Activated naive CD8-positive, alpha-beta T cell (primary cell): ENCODE measurements at regions not wholly inside any gene's neighbourhood (a gene's known extent, or its start where the extent isn't known, plus 50 kb on each side); places are given as distances from the start of the nearest gene placed in this dataset.

Experiments
- H3K27ac Mint-ChIP-seq: one replicate; pipeline ENCODE4 v1.8.0; 2021; ENCODE audit warnings: mixed read lengths
- H3K27me3 Mint-ChIP-seq: one replicate; pipeline ENCODE4 v1.8.0; 2021; ENCODE audit warnings: mixed read lengths
- H3K36me3 Mint-ChIP-seq: one replicate; pipeline ENCODE4 v1.8.0; 2021; ENCODE audit warnings: mixed read lengths
- H3K4me1 Mint-ChIP-seq: one replicate; pipeline ENCODE4 v1.8.0; 2021; ENCODE audit warnings: low read depth, mixed read lengths
- H3K4me3 Mint-ChIP-seq: one replicate; pipeline ENCODE4 v1.8.0; 2021; ENCODE audit warnings: mild to moderate bottlenecking, mixed read lengths
- H3K9me3 Mint-ChIP-seq: one replicate; pipeline ENCODE4 v1.8.0; 2021; ENCODE audit warnings: low read depth, mixed read lengths

DNA sequence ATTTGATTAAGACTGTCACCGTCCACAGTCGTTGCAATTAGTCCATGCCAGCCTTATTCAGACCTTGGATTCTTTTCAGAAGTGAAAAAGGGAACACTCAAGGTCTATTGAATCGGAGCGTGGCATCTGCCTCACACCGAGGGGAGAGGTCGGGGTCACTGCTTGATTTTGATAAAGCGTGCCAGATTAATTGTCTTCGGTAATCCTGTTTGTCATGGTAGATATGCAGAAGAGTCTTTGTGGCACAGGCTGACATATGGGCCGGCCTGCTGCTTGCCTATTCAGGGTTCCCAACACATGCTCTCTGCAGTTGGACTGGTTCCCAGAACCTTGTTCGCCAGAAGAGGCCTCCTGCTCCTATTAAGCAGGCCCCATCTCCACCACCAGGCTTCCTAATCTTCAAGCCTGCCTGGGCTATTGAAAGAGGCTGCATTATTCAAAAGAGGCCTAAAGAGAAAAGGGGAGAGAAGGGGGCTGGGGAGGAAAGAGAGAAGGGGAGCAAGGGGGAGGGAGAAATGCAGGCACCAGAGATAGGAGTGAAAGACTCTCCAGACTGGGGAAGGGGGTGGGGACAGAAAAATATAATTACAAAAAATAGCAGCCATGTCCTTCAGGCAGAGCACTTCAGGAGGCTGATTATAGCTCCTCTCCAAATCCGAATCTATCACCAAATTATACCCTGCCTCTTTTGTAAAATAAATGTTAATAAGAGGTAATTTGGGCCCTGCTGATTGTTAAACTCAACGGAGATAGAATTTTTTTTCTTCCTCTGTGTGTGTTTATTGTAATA lies 611.3 kb downstream of the HDGFL1 start:
- Mint-ChIP-seq H3K4me3 (no peak overlapping the region), H3K27ac (no peak overlapping the region), H3K36me3 (no peaks in the 10 kb centered on the region), H3K4me1 (no peaks in the 10 kb centered on the region), H3K27me3 (no peaks in the 10 kb centered on the region), H3K9me3 (no peaks in the 10 kb centered on the region)

DNA sequence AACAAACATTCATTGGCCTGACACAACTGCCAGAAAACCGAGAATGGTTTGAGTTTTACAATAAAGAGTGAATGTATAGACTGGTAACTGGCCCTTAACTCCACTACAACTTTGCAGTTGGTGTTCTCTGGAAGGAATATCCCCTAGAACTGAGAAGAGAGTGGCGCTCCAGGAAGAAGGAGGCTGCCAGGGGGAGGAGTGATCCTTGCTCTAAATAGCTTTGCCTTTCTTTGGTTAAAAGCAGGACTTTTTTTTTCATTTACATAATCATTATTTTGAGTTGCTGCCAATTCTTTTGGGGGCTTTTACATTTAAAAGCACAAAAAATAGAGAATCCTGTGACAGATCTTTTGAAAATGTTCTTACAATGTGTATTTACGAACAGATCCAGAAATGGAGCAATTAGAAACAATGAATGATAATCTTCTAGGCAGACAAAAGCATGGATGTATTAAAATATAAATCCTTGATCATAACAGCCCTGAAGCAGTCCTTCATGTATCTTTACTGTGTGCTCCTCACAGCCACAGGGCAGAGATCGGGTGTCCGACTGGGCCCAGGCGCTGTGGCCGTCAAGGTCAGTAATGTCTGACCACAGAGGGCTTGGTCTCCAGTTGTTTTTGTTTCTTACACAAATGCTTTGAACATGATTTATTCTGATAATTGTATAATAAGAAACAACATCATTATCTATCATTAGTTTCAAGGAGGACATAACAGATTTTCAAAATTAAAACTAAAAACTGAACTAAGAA lies 612.2 kb downstream of the HDGFL1 start:
- Mint-ChIP-seq H3K4me3 (no peak overlapping the region), H3K36me3 (no peaks in the 10 kb centered on the region), H3K4me1 (no peaks in the 10 kb centered on the region), H3K27ac (no peak overlapping the region), H3K9me3 (no peaks in the 10 kb centered on the region), H3K27me3 (no peaks in the 10 kb centered on the region)

DNA sequence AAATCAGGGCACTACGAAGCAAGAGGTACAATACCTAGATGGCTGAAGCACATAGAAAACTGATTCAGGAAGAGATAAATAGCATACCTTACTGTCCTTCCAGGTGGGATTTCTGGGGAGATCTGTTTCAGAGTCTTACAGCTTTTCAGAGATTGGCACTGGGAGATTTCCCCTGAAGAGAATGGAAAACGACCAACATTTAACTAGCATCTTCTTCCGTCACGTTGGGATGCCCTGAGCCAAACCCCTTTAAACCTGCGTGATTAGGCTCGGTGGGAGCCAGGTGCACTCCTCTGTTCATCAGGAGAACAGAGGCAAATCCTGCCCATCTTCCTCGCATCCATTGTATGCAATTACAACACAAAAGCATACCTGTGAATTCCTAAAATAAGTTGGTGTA lies 614.5 kb downstream of the HDGFL1 start:
- no peaks in the 10 kb centered on the region for H3K4me1 Mint-ChIP-seq
- H3K27ac Mint-ChIP-seq, result no peak overlapping the region
- no peaks in the 10 kb centered on the region for H3K27me3 Mint-ChIP-seq
- H3K36me3 Mint-ChIP-seq, result no peaks in the 10 kb centered on the region
- H3K9me3 Mint-ChIP-seq, result no peaks in the 10 kb centered on the region
- no peak overlapping the region for H3K4me3 Mint-ChIP-seq

DNA sequence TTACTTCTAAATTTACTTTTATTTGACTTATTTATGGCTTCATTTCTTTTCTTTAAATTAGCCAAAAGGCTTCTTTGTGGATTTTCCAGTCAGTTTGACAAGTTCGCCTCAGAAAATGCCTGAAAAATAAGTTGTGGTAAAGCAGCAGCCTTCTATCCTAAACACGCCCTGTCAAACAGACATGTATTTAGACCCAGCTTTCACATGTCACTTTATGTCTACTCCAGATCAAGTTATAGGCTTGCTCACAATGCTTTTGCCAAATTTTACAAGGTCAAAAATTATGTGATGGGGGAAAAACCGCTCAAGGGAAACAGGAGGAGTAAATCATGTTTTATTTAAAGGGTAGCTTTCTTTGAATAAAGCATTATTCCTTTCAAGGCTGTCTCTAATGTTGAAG lies 615.0 kb downstream of the HDGFL1 start:
- Mint-ChIP-seq H3K36me3 (no peaks in the 10 kb centered on the region), H3K27ac (no peak overlapping the region), H3K4me1 (no peaks in the 10 kb centered on the region), H3K9me3 (no peaks in the 10 kb centered on the region), H3K4me3 (no peak overlapping the region), H3K27me3 (no peaks in the 10 kb centered on the region)

DNA sequence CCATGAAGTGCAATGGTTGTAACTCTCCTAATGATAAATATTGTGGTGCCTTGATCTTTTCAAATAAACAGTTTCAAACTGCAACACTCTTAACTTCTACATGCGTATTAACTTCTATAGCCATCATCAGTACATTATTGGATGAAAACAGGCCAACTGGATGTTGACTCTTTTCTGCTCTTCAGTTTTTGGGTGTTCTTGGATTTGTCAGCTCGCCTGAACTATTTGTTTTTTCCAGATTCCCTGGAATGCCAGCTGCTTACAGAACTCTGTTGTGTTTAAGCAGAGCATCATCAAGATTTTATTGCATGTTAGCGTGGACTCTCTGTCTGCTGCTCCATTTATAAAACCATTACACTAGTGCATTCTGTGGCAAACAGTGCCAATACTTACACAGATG lies 626.1 kb downstream of the HDGFL1 start:
- peaks cover 6% of the 10 kb centered on the region for H3K9me3 Mint-ChIP-seq
- no peaks in the 10 kb centered on the region for H3K36me3 Mint-ChIP-seq
- H3K4me3 Mint-ChIP-seq, result no peak overlapping the region
- no peak overlapping the region for H3K27ac Mint-ChIP-seq
- H3K4me1 Mint-ChIP-seq, result no peaks in the 10 kb centered on the region
- no peaks in the 10 kb centered on the region for H3K27me3 Mint-ChIP-seq

DNA sequence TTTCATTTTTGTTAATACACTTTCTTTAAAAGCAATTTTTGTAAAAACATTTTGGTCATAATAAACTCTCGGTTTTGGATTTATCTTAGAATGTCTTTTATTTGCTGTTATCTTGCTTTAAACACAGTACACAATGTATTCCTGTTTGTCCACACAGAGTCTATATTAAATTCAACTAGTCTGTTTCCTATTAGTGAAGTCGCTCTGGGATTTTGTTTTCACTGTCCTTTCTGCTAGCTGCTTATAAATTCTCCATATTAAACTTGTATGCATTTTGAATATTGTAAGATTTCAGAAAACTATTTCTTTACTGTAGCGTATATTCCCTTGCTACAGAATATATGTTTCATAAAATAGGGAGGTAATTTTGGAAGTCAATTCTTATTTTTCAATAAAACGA lies 630.2 kb downstream of the HDGFL1 start:
- no peaks in the 10 kb centered on the region for H3K4me1 Mint-ChIP-seq
- peaks cover 3% of the 10 kb centered on the region for H3K9me3 Mint-ChIP-seq
- H3K4me3 Mint-ChIP-seq, result no peak overlapping the region
- H3K27ac Mint-ChIP-seq, result no peak overlapping the region
- no peaks in the 10 kb centered on the region for H3K36me3 Mint-ChIP-seq
- H3K27me3 Mint-ChIP-seq, result no peaks in the 10 kb centered on the region

DNA sequence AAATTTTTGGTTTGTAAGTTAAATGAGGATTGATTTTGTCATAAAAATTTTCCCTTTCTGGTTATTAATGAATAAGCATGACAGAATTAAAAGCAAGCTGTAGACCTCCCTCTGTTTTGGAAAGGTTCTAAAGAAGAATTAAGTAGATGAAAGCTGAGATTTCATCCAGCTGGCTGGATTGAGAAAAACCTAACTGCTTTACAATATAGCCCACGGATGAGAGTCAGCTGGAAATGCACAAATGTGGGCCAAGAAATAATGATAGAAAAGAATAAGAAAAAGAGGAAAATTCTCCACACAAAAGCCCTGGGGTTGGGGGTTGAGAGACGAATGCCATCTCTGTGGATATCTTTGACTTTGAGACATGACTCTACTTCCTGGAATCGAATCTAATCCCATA lies 631.6 kb downstream of the HDGFL1 start:
- H3K27ac Mint-ChIP-seq, result no peak overlapping the region
- no peaks in the 10 kb centered on the region for H3K27me3 Mint-ChIP-seq
- no peak overlapping the region for H3K4me3 Mint-ChIP-seq
- H3K36me3 Mint-ChIP-seq, result no peaks in the 10 kb centered on the region
- peaks cover 4% of the 10 kb centered on the region for H3K9me3 Mint-ChIP-seq
- H3K4me1 Mint-ChIP-seq, result no peaks in the 10 kb centered on the region

DNA sequence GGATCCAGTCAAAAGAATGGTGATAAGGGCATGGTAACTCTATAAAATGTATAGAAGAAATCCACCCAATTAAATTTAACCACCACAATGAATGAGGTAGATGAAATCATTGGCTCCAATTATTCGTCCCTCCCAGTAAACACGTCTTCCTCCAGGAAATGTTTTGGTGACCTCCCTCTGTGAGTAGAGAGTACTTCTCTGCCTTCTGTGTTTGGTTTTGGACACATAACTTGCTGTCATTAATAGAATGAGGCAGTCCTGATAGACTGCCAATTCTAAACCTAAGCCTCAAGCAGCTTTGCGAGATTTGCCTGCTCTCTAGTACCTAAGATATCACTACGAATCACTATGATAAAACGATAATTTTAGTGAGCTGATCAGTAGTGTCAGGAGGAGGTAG lies 632.8 kb downstream of the HDGFL1 start:
- Mint-ChIP-seq H3K36me3 (no peaks in the 10 kb centered on the region), H3K27ac (no peak overlapping the region), H3K9me3 (peaks cover 9% of the 10 kb centered on the region), H3K4me1 (no peaks in the 10 kb centered on the region), H3K27me3 (no peaks in the 10 kb centered on the region), H3K4me3 (no peak overlapping the region)

DNA sequence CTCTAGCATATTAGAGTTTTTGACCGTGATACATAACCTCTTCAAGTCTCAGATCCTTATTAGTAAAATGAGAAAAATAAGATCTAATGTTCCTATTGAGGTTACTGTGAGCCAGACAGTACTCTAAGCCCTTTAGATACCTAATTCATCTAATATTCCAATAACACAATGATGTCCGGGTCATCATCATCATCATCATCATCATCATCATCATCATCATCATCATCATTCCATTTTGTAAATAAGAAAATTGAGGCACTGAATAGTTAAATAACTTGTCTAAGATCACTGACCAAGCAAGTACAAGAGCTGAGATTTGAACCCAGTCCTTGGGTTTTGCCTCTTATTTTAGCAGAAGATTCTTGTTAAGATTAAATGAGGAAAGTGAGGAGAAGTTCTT lies 643.0 kb downstream of the HDGFL1 start:
- Mint-ChIP-seq H3K4me1 (no peaks in the 10 kb centered on the region), H3K36me3 (no peaks in the 10 kb centered on the region), H3K9me3 (peaks cover 23% of the 10 kb centered on the region), H3K27ac (no peak overlapping the region), H3K4me3 (no peak overlapping the region), H3K27me3 (no peaks in the 10 kb centered on the region)

DNA sequence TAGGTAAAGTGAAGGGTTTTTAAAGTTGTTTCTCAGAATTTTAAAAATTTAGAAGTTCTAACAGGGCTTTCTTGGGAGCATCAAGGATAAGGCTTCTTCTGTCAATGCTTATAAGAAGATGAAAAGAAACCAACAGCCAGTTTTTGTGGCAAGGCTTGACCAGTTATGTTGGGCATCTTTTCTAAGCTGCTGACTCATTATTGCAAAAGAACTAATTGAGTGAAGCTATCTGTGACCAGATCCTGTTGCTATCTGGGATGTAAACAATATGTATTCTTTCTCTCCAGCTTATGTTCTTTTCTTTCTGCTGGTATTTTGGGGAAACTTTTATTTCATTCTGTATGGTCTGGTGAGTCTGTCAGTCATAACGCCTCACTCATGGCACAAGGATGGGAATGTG lies 643.8 kb downstream of the HDGFL1 start:
- Mint-ChIP-seq H3K27ac (no peak overlapping the region), H3K9me3 (peaks cover 16% of the 10 kb centered on the region), H3K4me1 (no peaks in the 10 kb centered on the region), H3K36me3 (no peaks in the 10 kb centered on the region), H3K4me3 (no peak overlapping the region), H3K27me3 (no peaks in the 10 kb centered on the region)

DNA sequence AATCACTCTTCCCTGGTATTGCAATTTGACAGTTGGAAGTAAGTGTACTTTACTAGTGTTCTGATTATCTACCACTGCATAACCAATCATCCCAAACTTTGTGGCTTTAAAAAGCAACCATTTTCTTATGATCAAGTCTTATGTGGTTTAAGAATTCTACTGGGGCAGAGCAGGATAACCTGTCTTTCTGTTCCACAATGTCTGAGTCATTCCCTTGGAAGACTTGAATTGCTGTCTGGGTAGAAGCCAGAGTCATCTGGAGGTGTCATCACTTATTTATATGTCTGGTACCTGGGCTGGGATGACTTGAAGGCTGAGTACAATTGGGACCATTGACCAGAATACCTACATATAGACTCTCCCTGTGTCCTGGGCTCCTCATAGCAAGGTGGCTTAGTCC lies 644.3 kb downstream of the HDGFL1 start:
- no peaks in the 10 kb centered on the region for H3K36me3 Mint-ChIP-seq
- no peaks in the 10 kb centered on the region for H3K4me1 Mint-ChIP-seq
- no peak overlapping the region for H3K4me3 Mint-ChIP-seq
- peaks cover 12% of the 10 kb centered on the region for H3K9me3 Mint-ChIP-seq
- H3K27ac Mint-ChIP-seq, result no peak overlapping the region
- H3K27me3 Mint-ChIP-seq, result no peaks in the 10 kb centered on the region

DNA sequence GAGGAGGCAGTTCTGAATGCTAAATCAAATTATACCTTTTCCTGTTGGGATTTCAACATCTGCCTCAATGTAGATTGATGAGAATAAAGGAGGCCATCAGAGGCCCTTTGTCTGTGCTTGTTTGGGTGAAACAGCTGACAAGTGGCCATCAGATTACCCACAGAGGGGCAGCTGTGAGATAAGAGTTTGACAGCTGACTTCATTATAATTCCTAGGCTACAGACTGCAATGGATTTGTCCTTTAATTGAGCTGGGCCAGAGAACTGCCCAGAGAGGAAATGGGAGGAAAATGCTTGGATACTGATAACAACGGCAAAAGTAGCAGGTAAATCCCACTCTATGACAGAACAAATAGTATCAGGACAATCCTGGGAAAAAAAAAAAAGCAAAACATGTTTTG lies 649.4 kb downstream of the HDGFL1 start:
- H3K9me3 Mint-ChIP-seq, result peaks cover under 1% of the 10 kb centered on the region
- no peak overlapping the region for H3K27ac Mint-ChIP-seq
- no peaks in the 10 kb centered on the region for H3K4me1 Mint-ChIP-seq
- H3K4me3 Mint-ChIP-seq, result no peak overlapping the region
- H3K36me3 Mint-ChIP-seq, result no peaks in the 10 kb centered on the region
- H3K27me3 Mint-ChIP-seq, result no peaks in the 10 kb centered on the region

DNA sequence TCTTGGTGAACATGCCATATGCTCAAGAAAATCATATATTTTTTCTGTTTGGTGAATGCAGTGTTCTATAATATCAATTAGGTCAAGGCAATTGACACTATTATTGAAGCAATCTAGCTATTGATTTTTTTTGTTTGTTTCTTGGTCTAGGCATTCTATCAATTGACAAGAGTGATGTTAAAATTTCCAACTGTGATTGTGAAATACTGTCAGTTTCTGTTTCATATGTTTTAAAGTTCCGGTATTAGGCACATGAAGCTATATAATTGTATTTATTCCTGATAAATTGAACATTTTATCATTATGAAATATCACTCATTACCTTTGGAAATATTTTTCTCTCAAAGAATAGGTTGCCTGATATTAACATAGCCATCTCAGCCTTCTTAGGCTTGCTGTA lies 653.4 kb downstream of the HDGFL1 start:
- Mint-ChIP-seq H3K27ac (no peak overlapping the region), H3K4me1 (no peaks in the 10 kb centered on the region), H3K4me3 (no peak overlapping the region), H3K27me3 (no peaks in the 10 kb centered on the region), H3K9me3 (peaks cover 15% of the 10 kb centered on the region), H3K36me3 (no peaks in the 10 kb centered on the region)

DNA sequence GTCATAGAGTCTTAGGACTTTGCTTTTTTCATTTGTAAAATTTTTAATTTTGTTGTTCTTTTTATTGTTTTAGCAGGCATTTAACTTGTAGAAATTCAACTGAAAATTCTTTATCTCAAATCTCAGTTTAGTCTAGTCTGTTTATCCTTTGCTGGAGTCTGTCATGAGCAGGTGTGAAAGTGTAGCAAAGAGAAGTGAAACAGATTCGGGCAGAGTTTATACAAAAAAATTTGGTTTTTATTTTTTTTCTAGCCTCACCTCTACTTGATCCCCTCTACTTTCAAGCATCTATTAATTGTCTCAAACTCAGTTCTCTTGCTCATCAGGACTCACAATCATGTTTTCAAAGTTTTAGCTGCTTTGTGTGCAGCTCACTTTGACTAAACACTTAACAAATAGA lies 655.2 kb downstream of the HDGFL1 start:
- Mint-ChIP-seq H3K27ac (no peak overlapping the region), H3K9me3 (peaks cover 16% of the 10 kb centered on the region), H3K27me3 (no peaks in the 10 kb centered on the region), H3K4me3 (no peak overlapping the region), H3K4me1 (no peaks in the 10 kb centered on the region), H3K36me3 (no peaks in the 10 kb centered on the region)

DNA sequence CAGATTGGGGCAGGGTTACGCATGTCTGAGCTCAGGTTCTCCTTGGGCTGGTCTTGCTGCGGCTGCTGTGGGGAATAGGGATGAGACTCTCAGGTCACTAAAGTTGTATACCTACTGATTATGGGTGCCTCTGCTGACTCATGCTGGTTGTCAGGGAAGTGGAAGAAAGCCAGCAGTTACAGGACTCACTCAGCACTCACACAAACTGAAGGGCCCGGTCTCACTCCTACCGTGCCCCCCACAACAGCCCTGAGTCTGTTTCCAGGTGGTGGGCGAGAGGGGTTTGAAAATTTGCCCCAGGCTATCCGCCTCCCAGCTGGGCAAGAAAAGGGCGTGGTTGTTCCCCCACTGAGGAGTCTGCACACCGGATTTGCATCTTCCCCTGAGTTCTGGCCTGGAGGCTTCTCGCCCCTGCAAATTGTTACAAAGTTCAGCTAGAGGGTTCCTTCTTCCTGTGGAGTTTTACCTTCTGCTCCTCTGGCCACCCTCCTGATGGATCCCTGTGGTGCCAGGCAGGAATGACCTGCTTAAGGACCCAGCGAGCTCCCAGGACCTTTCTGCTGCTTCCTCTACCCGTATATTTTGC lies 659.2 kb downstream of the HDGFL1 start:
- Mint-ChIP-seq H3K4me3 (no peak overlapping the region), H3K27ac (no peak overlapping the region), H3K4me1 (no peaks in the 10 kb centered on the region), H3K36me3 (no peaks in the 10 kb centered on the region), H3K27me3 (no peaks in the 10 kb centered on the region), H3K9me3 (peaks cover 16% of the 10 kb centered on the region)
